ENCODE measurements at regions not wholly inside any gene's neighbourhood (a gene's known extent, or its start where the extent isn't known, plus 50 kb on each side); places are given as distances from the start of the nearest gene placed in this dataset.
"Not testable (repeated sequence)": the region's sequence is repeated elsewhere in the genome, so short reads cannot be mapped to it uniquely, and the experiment has no call there.

- no peak overlapping the region for H3K27ac ChIP-seq
- DNase-seq: no peak
- intact Hi-C loops (cut with DNase I): no loop called here
- H3K27me3 ChIP-seq: no peaks in the 10 kb centered on the region
- 69 to 78% methylated on average over 1 of the region's 1 CpG for WGBS, 2 donors
- H3K4me1 ChIP-seq: no peaks in the 10 kb centered on the region
- TF ChIP-seq, protein P1, sequence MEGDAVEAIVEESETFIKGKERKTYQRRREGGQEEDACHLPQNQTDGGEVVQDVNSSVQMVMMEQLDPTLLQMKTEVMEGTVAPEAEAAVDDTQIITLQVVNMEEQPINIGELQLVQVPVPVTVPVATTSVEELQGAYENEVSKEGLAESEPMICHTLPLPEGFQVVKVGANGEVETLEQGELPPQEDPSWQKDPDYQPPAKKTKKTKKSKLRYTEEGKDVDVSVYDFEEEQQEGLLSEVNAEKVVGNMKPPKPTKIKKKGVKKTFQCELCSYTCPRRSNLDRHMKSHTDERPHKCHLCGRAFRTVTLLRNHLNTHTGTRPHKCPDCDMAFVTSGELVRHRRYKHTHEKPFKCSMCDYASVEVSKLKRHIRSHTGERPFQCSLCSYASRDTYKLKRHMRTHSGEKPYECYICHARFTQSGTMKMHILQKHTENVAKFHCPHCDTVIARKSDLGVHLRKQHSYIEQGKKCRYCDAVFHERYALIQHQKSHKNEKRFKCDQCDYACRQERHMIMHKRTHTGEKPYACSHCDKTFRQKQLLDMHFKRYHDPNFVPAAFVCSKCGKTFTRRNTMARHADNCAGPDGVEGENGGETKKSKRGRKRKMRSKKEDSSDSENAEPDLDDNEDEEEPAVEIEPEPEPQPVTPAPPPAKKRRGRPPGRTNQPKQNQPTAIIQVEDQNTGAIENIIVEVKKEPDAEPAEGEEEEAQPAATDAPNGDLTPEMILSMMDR (IDR thresholded peaks at IDR 0.05): no peak
- TF ChIP-seq POLR2A (IDR thresholded peaks at IDR 0.05): no peak
- H3K36me3 ChIP-seq: no peaks in the 10 kb centered on the region
- H3K4me3 ChIP-seq: no peak overlapping the region
- H3K9me3 ChIP-seq: no peaks in the 10 kb centered on the region
These were observed 248.5 kb downstream of the RNF144A start for GRCh38 chr2:7165736-7166135.

DNA sequence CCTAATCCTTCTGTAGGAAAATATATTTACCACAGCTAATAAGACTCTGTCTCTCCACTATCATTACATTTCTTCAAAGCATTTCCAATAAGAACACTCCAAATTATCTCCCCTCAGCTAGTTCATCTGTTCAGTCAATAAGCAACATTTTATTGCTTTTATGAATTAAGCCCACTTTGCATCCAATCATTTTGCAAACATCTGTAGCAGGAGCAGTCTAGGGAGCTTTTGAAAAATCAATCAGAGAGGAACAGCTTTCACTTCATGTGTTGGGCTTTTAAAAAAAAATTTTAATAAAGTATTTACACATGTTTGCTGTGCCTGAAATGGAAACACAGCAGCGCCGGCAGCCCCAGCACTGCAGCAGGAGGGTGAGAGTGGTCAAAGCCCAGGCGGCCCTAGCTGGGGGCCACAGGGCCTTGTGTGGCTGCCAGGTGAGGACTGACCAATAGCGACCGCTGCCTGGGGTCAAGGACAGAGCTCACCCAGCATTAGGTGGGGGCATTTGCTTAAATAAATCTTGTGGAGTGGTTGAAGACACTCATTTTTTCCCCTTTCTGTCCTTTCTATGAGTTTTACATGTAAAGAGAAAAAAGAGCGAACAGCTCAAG is 250.7 kb downstream of the RNF144A start:
- intact Hi-C loops (cut with DNase I): no loop called here
- Histone ChIP-seq H3K36me3 (no peaks in the 10 kb centered on the region), H3K9me3 (no peaks in the 10 kb centered on the region), H3K4me3 (no peak overlapping the region), H3K27me3 (no peaks in the 10 kb centered on the region), H3K4me1 (no peaks in the 10 kb centered on the region), H3K27ac (no peak overlapping the region)
- DNase-seq: no peak
- WGBS, 2 donors: 50 to 93% methylated on average over 1 to 6 of the region's 6 CpGs
- TF ChIP-seq, protein P1 (IDR thresholded peaks at IDR 0.05): no peak
- TF ChIP-seq POLR2A (IDR thresholded peaks at IDR 0.05): no peak

- Histone ChIP-seq H3K27ac (no peak overlapping the region), H3K4me1 (no peaks in the 10 kb centered on the region), H3K36me3 (no peaks in the 10 kb centered on the region), H3K4me3 (no peak overlapping the region), H3K9me3 (no peaks in the 10 kb centered on the region), H3K27me3 (no peaks in the 10 kb centered on the region)
- intact Hi-C loops (cut with DNase I): no loop called here
- TF ChIP-seq POLR2A (IDR thresholded peaks at IDR 0.05): no peak
- TF ChIP-seq, protein P1 (IDR thresholded peaks at IDR 0.05): no peak
- no peak for DNase-seq
- 50 to 64% methylated on average over 6 of the region's 6 CpGs for WGBS, 2 donors
These were observed 252.4 kb downstream of the RNF144A start for GRCh38 chr2:7169593-7169992.

DNA sequence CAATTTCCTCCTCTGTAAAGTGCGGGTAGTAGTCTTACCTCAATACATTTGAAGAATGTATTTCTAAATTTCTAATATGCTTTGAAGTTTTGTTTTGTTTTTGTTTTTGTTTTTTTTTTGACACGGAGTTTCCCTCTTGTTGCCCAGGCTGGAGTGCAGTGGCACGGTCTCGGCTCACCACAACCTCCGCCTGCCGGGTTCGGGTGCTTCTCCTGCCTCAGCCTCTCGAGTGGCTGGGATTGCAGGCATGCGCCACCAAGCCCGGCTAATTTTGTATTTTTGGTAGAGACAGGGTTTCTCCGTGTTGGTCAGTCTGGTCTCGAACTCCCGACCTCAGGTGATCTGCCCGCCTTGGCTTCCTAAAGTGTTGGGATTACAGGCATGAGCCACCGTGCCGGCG is 261.8 kb downstream of the RNF144A start:
- H3K27ac ChIP-seq; H3K9me3 ChIP-seq; H3K4me3 ChIP-seq; intact Hi-C loops (cut with DNase I); H3K36me3 ChIP-seq; DNase-seq; H3K27me3 ChIP-seq; H3K4me1 ChIP-seq: not testable (repeated sequence)
- 91 to 95% methylated on average over 17 of the region's 17 CpGs for WGBS, 2 donors

DNA sequence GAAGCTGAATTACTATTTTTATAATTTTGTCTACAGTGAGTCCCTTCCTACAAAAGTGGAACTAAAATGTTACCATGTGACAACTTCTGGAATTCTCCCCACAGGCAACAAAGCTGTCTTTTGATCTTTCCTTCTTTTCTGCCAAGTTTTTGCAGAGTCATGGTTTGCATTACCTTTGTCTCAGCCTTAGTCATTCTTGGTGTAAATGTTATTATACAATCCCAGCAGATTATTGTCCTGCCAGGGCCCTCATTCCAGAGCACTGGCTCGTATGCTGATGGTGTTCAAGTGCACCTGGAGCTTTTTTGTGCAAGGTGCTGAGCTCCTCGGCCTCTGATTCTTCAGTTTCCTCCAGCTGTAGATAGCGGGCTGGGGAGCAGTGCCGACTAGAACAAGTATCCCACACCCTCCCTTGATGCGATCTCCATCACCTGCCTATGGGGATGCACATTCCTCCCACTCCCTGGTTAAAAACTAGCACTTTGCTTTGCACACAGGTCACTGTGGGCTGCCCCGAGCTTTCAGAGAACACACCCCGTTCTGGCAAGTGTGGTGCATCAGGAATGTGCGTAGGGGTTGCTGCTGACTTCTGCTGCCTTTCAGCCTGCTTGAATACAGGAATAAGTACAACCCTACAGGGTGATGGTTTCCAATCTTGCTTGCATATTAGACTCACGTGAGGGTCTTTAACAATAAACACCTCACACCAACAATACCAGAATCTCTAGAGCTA is 263.6 kb downstream of the RNF144A start:
- TF ChIP-seq POLR2A (IDR thresholded peaks at IDR 0.05): no peak
- TF ChIP-seq, protein P1 (IDR thresholded peaks at IDR 0.05): no peak
- H3K27me3 ChIP-seq: peaks cover 0 to 4% (median 0%) of the 10 kb centered on the region in 4 donors
- peaks cover 0 to 9% (median 0%) of the 10 kb centered on the region in 3 donors for H3K4me1 ChIP-seq
- no peaks in the 10 kb centered on the region for H3K36me3 ChIP-seq
- WGBS, 2 donors: 27 to 42% methylated on average over 9 of the region's 9 CpGs
- H3K27ac ChIP-seq: no peak overlapping the region
- H3K9me3 ChIP-seq: no peaks in the 10 kb centered on the region
- intact Hi-C loops (cut with DNase I): no loop called here
- no peak overlapping the region for H3K4me3 ChIP-seq
- no peak for DNase-seq
